ENCODE measurements at regions not wholly inside any gene's neighbourhood (a gene's known extent, or its start where the extent isn't known, plus 50 kb on each side); places are given as distances from the start of the nearest gene placed in this dataset.

DNA sequence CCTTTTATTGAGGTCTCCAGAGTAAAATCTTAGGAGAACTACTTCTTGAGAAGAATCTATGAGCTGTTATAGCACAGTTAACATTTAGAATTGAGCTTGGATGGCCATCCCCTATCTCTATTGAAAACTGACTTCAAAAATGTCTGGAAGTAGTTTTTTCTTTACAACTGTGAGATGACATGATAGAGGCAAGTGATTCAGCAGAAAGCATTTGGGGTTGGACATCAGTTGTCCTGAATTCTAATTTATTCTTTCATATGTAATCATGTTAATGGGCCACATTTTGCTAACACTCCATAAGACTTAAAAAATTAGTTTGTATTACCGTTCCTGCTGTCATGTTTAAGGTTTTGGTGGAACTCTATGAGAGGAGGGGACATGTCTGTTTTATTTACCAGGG lies 237.0 kb upstream of the SLC14A2 start:
- TF ChIP-seq, protein P1, sequence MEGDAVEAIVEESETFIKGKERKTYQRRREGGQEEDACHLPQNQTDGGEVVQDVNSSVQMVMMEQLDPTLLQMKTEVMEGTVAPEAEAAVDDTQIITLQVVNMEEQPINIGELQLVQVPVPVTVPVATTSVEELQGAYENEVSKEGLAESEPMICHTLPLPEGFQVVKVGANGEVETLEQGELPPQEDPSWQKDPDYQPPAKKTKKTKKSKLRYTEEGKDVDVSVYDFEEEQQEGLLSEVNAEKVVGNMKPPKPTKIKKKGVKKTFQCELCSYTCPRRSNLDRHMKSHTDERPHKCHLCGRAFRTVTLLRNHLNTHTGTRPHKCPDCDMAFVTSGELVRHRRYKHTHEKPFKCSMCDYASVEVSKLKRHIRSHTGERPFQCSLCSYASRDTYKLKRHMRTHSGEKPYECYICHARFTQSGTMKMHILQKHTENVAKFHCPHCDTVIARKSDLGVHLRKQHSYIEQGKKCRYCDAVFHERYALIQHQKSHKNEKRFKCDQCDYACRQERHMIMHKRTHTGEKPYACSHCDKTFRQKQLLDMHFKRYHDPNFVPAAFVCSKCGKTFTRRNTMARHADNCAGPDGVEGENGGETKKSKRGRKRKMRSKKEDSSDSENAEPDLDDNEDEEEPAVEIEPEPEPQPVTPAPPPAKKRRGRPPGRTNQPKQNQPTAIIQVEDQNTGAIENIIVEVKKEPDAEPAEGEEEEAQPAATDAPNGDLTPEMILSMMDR (IDR thresholded peaks at IDR 0.05; ENCODE audit: extremely low read depth, insufficient read depth, missing control alignments) = no peak
- in situ Hi-C loops (cut with MboI; ENCODE audit: low pct_unique_long_range_greater_than_20kb, low sequenced_read_pairs, unreplicated experiment) = loop anchor here (25.0 kb wide), 2 partner anchors 1241 to 1766 kb away; no protein-coding TSS in a partner anchor
- no peak for DNase-seq (ENCODE audit: low spot score)

DNA sequence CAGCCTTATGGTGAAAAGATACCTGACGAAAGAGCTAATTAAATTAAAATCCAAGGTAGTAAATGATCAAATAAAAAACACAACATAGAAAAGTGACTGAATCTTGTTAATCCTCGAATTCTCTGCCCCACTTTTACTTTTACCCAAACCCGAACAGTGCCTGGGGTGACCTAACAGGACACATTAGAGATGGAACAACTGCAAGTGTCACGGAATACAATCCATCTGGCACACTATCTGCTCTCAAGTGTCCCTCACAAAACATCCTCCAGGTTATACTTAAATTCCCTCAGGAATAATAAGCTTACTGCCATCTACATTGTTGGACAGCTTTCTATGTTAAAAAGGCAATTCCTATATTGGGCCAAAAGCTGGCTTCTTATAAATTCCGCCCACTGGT lies 236.3 kb upstream of the SLC14A2 start:
- no peak for DNase-seq (ENCODE audit: low spot score)
- in situ Hi-C loops (cut with MboI; ENCODE audit: low pct_unique_long_range_greater_than_20kb, low sequenced_read_pairs, unreplicated experiment) = loop anchor here (25.0 kb wide), 2 partner anchors 1242 to 1767 kb away; no protein-coding TSS in a partner anchor
- TF ChIP-seq, protein P1 (IDR thresholded peaks at IDR 0.05; ENCODE audit: extremely low read depth, insufficient read depth, missing control alignments) = no peak

DNA sequence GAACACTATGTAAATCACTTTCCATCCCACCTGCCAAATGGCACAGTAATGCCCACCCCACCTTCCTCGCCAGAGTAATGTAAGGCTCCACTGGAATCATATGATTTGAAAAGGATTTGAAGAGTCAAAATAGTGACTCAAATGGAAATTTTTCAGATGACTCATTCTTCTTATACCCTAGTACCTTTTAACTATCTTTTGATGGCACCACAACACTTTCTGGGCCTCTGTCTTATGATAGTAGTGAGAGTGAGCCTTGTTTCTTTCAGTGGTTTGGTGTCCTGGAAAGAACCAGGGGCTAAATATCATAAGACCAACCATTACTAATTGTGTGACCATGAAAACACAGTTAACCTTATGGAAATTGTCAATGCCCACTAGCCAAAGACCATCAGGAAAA lies 235.4 kb upstream of the SLC14A2 start:
- in situ Hi-C loops (cut with MboI; ENCODE audit: low pct_unique_long_range_greater_than_20kb, low sequenced_read_pairs, unreplicated experiment) = loop anchor here (25.0 kb wide), 2 partner anchors 1243 to 1768 kb away; no protein-coding TSS in a partner anchor
- no peak for DNase-seq (ENCODE audit: low spot score)

DNA sequence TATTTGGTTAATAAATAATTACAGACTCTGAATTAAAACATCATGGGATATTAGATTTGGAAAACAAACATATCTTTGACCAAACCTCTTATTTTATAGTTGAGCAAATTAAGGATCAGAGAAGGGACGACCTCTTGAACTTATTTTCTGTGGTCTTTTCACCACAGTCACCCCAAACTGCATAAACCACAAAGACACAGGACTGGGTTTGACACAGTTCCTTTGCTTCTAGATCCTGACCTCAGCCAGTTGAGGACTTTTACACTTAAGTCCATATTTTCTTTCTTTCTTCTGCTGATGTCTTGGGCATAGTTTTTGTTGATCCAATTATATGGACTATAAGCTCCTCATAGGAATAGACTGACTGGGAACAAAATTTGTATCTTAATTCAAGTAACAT lies 234.0 kb upstream of the SLC14A2 start:
- TF ChIP-seq, protein P1 (IDR thresholded peaks at IDR 0.05; ENCODE audit: extremely low read depth, insufficient read depth, missing control alignments) = no peak
- in situ Hi-C loops (cut with MboI; ENCODE audit: low pct_unique_long_range_greater_than_20kb, low sequenced_read_pairs, unreplicated experiment) = loop anchor here (25.0 kb wide), 2 partner anchors 1244 to 1769 kb away; no protein-coding TSS in a partner anchor
- DNase-seq (ENCODE audit: low spot score) = no peak

More for the DNA sequence above, 235.4 kb upstream of the SLC14A2 start:
- TF ChIP-seq, protein P1 (IDR thresholded peaks at IDR 0.05; ENCODE audit: extremely low read depth, insufficient read depth, missing control alignments) = no peak

DNA sequence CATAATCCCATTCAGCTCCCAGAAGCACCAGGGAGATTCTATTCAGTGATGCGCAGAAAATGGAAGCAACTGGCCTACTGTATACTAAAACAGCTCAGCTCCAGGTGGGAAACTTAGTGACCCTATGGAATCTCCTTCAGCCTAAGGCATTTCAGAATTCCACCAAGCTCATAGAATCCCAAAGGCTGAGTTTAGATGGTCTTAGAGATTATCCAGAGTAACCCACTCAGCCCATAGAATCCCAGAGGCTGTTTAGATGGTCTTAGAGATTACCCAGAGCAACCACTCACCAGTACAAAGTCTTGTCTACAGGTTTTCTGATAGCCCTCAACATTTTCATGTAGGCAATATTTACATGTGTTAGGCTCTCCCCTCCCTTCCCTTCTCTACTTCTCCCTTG lies 232.0 kb upstream of the SLC14A2 start:
- TF ChIP-seq, protein P1 (IDR thresholded peaks at IDR 0.05; ENCODE audit: extremely low read depth, insufficient read depth, missing control alignments) = no peak
- in situ Hi-C loops (cut with MboI; ENCODE audit: low pct_unique_long_range_greater_than_20kb, low sequenced_read_pairs, unreplicated experiment) = loop anchor here (25.0 kb wide), 2 partner anchors 1246 to 1771 kb away; no protein-coding TSS in a partner anchor
- no peak for DNase-seq (ENCODE audit: low spot score)

DNA sequence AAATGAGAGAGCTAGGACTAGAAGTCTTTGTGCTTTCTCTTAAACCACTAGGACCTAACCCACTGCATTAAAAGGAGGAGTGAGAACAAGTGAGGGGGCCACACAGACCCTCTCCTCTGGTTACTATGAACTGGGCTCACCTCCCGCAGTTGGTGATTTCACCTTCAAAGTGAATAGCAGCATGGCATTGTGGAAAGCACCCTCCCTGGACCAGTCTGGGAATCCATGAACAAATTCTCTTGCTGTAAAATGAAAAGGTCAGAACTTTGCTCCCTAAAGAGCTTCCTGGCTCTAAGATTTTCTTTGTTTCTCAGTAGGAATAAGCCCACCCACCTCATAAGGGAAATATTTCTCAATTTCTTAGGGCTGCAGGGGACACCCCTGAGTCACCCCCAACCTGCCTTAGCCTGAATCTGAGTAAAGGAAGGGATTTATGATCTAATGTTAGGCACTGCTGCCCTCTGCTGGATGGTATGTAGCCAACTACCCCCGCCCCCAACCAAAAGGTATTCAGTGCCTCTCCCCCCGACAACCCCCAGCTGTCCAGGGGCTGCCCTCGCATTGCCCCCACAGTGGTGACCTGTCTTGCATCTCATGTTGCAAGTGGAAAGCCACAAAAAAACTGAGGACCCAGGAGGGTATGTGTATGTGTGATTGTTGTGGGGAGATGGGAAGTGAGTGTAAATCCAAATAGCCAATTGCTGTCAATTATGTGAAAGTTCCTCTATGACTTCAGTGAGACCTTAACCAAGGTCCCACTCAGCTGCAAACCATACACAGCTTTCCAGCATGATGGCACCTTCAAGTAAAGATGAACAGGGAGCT lies 230.9 kb upstream of the SLC14A2 start:
- DNase-seq (ENCODE audit: low spot score) = peak; percentile 38
- TF ChIP-seq, protein P1 (IDR thresholded peaks at IDR 0.05; ENCODE audit: extremely low read depth, insufficient read depth, missing control alignments) = peak; percentile 71
- in situ Hi-C loops (cut with MboI; ENCODE audit: low pct_unique_long_range_greater_than_20kb, low sequenced_read_pairs, unreplicated experiment) = loop anchor here (25.0 kb wide), 2 partner anchors 1247 to 1772 kb away; no protein-coding TSS in a partner anchor

Data from GM13977 (cell line).